NCI-H82 treated with DMSO at 0.1 percent for 48 hours (cell line): ENCODE measurements at regions not wholly inside any gene's neighbourhood (a gene's known extent, or its start where the extent isn't known, plus 50 kb on each side); places are given as distances from the start of the nearest gene placed in this dataset.
A peak's percentile ranks its signal among the peaks of the same experiment; 100 is the strongest.

Source experiments
- DNase-seq: peaks from one replicate; lab custom pipeline; 2025; ENCODE audit not compliant: unreplicated experiment; lab: John Stamatoyannopoulos, UW

DNA sequence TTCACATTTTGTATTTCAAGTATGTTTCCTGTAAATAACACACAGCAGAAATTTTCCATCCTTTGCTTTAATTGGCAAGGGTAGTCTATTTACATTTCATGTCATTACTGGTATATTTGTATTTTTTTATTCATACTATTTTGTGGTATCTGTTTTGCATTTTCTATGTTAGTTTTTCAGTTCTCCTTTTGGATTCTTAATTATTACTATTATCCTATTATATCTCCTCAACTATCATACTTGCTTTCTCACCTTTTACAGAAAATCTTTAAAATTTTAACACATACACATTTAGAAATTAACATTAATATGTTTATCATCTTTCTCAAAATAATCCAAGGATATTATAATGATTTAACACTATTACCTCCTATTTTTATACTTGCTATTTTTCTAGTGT lies 918.3 kb upstream of the MAP3K7 start:
- no peak for DNase-seq

DNA sequence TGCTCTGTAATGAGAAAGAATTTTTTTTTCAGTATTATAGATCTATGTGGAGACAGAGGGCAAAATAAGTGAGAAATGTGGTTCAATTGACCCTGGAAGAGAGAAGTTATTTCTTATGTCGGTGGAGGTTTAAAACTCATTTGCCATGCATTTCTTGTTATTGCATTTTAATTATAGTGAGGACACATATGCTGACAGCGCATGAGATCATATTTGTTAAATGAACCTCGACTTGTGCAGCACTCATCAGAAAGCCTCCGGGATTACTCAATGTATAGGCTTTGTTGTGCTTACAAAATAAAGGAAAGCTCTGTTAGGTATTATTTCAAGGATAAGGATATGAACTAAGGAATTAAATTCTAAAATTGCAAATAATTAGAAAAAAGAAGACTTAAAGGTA lies 915.1 kb upstream of the MAP3K7 start:
- DNase-seq: no peak

DNA sequence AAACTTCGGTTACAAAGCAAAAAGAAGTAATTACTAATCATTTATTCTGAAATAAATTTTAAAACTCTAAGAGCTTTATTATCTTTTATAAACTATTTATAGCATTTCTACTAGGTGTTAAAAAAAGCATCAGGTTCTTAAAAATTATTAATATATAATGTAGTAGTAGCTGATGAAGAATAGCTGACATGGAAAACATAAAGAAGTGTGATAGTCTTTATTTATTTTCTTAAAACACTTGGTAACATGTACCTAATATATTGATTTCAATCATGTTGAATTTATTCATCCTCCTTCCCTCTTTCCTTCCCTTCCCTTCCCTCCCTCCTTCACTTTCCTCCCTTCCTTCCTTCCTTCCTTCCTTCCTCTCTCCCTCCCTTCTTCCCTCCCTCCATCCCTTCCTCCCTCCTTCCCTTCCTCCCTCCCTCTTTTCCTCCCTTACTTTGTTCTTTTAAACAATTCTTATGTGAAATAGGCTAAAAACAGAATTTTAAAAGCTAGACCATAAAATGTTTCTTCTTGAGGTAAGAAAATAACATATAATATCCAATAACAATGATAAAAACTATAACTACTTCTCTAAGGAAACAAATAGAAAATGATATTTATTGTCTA lies 913.9 kb upstream of the MAP3K7 start:
- no peak for DNase-seq

DNA sequence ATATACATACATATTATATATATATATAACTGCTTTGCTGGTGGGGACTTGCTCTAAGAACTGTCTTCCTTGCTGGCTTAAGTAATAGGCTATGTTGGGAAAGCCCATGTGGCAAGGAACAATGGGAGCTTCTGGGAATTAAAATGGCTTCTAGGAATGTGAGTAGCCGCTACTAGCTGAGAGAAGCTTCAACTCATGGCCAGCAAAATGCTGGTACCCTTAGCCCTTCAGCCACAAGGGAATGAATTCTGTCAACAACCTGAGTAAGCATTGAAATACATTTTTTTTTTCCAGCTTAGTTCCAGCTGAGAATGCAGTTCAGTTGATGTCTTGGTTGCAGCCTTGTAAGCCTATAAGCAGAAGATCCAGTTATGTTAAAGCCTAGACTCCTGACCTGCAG lies 911.7 kb upstream of the MAP3K7 start:
- peak; percentile 3 for DNase-seq

GRCh38 chr6:91497770-91498169 lies 910.9 kb upstream of the MAP3K7 start:
- no peak for DNase-seq

- no peak for DNase-seq
Observed at GRCh38 chr6:91490671-91491301, 903.9 kb upstream of the MAP3K7 start.

- no peak for DNase-seq
Observed at GRCh38 chr6:91487696-91488392, 901.0 kb upstream of the MAP3K7 start.

- no peak for DNase-seq
Observed at GRCh38 chr6:91486200-91486599, 899.3 kb upstream of the MAP3K7 start.

GRCh38 chr6:91485047-91485446 lies 898.2 kb upstream of the MAP3K7 start:
- DNase-seq: no peak

GRCh38 chr6:91483415-91484105 lies 896.7 kb upstream of the MAP3K7 start:
- DNase-seq: peak; percentile 10

- no peak for DNase-seq
Observed at GRCh38 chr6:91482498-91482897, 895.6 kb upstream of the MAP3K7 start.

GRCh38 chr6:91480402-91480801 lies 893.5 kb upstream of the MAP3K7 start:
- no peak for DNase-seq

DNA sequence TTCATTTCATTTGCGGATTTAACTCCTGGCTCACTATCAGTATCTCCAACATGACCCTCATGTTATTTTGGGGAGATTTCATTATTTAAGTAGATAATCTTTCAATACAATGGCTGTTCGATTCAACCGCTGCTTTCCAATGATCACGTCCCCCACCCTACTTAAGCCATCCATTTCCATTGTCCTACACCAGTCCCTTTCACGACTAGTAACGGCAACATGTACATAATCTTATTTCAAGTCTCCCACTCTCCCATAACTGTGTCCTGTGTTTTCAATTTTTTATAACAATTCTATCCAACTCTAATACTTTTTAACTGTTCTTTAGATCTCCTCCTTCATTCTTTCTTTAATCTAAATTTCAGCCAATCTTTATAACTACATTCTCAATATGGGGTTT lies 890.8 kb upstream of the MAP3K7 start:
- no peak for DNase-seq

- no peak for DNase-seq
Observed at GRCh38 chr6:91476000-91476399, 889.1 kb upstream of the MAP3K7 start.

DNA sequence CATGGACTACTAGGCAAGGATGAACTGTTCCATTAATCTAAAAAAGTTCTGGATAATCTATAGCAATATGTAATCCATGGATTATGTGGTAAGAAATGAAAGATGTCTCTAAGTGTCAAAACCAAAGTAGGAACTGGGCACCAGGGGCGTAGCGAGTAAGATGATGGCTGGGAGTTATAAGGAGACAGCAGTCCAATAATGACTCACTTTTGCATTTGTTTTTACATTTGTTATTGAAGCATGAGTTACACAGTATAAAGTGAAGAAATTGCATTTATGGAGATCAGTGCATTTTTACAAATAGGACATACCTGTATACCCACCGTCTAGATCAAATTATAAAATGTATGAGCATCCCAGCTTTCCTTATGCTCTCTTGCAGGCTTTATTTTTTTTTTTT lies 878.5 kb upstream of the MAP3K7 start:
- DNase-seq: no peak

DNA sequence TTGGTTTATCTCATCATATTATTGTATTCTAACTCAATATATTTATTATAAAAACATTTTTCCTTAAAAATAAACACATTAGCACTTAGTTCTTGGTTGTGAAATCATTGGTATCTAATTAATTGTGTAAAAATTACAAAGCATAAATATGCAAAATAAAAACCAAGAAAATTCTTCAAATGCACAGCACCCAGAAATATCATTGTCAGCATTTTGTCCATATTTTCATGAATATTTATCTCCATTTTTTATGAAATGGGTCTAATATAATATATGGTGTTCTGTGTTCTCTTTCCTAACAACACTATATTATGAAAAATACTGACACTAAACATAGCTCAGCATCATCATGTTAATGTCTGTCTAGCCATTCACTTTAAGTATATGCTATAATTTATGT lies 877.8 kb upstream of the MAP3K7 start:
- no peak for DNase-seq

DNA sequence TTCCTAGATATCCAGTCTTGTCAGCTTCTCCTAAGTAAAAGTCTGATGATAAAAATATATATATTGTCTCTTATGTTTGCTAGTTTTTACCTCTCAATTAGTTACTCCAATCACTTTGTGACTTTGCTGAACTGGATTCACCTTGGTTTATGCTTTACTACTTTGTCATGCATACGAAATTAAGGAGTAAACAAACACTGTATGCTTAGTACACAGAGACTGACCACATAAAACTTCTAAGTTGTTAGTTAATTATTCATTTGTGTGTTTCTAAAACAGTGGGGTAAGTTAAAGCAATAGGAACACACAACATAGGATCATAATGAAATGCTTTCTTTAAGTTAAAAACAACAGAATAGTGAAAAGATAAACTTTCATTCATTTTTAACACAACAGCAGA lies 877.3 kb upstream of the MAP3K7 start:
- DNase-seq: no peak

DNA sequence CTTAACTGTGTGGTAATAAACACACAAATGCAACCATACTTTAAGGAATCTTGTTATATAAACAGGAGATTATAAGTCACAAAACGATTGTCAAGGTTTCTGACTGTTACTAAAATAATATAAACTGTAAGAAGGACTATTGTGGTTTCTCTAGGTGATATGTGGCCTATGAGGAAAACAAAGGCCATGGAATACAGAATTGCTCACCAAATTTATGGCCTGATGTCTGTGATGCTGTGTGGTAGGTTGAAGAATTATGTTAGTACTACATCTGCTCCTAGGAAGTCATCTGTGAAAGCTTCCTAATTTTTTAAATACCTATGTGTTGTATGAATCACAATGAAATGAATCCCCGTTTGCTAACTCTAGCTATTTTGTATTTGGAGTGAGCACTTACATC lies 875.4 kb upstream of the MAP3K7 start:
- DNase-seq: no peak

DNA sequence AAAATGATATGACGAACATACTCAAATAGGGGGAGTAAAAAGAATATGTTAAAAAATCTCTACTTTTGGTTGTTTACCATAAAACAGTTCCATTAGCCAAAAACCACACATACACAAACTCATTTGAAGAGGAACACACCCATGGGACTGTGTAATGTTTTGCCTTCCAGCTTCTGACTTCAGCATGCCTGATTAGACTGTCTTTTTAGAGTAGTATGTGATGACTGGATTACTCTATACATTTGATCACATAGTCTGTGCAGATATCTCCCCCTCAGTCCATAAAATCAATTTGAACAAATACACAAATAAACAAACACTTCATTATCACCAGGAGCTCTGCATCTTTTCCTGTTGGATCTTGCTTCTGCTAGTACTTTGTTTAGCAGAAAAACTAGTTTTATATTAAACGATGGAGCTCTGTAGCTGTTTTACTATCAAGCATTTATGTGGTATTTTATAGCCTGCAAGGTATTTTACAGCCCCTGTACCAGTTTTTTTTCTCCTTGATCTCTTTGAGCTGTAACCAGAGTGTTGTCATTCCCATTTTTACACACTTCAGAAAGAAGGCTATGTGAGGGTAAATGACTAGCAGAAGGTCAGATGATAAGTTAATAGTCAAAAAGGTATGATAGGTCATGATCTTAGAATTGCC lies 866.5 kb upstream of the MAP3K7 start:
- DNase-seq: no peak

GRCh38 chr6:91449539-91449938 lies 862.7 kb upstream of the MAP3K7 start:
- DNase-seq: no peak

DNA sequence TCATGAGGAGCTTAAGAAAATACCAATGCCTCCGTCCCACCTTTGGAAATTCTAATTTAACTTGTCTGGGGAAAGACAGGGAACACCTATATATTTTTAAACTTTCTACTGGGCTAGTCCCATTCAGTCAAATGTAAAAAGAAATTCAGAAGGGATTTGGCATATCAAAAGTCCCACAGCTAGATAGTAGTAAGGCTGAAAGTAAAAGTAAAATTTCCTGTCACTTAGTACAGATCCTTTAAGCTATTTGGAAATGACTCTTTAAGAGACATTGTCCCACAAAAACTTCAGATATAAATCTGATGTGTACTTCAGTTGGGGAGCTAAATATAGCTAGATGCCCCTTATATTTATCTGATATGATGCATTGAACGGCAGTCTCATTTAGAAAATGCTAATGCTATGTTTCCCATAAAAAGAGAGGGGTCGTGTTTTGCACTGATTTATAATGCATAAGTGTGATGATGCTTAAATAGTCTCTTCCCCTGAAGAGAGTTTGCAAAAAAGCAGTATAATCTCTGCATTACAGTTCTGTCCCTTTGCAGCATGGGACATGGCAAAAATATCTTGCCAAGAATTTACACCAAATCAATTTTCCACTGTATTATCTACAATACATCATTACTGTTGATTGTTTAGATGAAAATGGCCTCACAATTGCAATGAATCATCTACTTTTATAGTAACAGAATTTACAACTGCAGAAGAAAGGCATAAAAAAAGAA lies 860.8 kb upstream of the MAP3K7 start:
- DNase-seq: no peak
